Islet of Langerhans (tissue), 1 donor: ENCODE measurements at regions not wholly inside any gene's neighbourhood (a gene's known extent, or its start where the extent isn't known, plus 50 kb on each side); places are given as distances from the start of the nearest gene placed in this dataset.

Experiments used
- FAIRE-seq: peaks from one replicate; lab custom pipeline; 2011; peaks lifted over from hg19 to GRCh38; lab: Jason Lieb, UNC

DNA sequence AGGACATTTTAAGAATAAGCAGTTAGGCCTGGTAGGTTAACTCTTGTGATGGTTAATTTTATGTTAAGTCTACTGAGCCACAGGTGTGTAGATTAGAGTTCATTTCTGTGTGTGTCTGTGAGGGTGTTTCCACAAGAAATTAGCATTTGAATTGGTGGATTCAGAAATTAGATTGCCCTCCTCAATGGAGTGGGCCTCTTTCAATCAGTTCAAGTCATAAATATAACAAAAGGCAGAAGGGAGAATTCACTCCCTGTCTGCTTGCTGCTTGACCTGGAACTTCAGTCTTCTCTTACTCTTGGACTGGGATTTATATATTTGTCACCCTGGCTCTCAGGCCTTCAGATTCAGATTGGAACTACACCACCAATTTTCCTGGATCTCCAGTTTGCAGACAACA, 55.3 kb upstream of the POM121L12 start:
- no peak for FAIRE-seq

DNA sequence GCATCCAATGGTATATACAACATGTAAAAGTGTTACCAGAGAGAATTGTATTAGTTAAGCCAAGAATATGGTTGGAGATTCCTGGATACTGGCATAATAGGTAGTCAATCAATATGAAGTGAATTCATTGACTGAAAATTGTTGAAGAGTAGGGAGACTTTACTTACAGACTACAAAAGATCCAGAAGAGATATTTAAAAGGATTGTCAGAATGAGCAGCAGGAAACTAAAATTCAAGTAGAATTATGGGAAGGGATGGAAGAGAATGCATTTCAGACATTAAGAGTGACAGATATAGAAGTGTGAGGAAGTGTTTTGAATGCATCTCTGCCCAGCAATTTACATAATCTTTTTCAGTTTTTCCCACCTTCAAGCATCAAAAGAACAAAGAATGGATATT, 62.3 kb upstream of the POM121L12 start:
- no peak for FAIRE-seq

DNA sequence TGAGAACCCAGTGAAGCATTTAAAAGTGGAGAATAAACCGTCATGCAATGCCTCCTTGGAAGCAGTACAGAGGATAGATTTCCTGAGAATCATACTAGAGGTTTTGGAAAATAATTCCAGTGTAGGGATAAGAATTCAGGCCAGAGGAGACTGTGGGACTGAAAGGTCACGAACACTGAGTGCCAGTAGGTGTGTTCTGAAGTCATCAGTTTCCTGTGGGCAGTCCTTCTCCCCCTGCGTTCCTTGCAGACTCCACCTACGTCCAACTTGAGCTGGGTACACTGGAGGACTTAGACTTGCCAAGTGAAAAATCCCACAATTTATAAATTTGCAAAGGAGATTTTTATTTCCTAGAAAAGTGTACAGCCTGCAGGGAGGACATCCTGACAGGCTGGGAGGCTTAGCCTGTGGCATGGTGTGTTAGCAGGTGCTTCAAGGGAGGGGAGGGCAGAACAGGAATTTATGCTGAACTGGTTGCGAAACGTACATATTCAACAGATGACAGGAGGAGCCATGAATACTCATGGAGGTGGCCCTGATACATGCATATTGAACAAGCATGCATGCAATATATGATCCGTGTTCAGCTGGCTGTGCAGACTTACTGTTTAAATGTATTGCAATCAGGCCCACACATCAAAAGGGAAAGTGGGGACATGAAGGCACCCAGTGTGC, 72.9 kb upstream of the POM121L12 start:
- no peak for FAIRE-seq

DNA sequence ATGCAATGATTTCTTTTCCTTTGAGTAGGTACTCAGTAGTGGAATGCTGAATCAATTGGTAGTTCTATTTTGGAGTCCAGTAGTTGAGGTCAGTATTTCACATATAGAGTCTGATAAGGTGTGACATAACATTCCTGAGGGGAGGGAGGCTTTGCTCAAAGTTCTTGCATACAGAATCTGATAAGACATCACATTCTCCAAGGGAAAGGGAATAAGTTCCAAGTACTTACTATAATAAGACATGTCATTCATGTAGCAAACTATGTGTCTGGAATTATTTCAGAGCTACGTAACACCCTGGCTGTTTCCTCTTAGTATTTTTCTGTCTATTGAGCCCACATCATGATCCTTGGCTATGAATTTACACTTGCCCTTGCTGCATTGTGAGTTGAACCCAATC, 74.3 kb upstream of the POM121L12 start:
- FAIRE-seq, result no peak

DNA sequence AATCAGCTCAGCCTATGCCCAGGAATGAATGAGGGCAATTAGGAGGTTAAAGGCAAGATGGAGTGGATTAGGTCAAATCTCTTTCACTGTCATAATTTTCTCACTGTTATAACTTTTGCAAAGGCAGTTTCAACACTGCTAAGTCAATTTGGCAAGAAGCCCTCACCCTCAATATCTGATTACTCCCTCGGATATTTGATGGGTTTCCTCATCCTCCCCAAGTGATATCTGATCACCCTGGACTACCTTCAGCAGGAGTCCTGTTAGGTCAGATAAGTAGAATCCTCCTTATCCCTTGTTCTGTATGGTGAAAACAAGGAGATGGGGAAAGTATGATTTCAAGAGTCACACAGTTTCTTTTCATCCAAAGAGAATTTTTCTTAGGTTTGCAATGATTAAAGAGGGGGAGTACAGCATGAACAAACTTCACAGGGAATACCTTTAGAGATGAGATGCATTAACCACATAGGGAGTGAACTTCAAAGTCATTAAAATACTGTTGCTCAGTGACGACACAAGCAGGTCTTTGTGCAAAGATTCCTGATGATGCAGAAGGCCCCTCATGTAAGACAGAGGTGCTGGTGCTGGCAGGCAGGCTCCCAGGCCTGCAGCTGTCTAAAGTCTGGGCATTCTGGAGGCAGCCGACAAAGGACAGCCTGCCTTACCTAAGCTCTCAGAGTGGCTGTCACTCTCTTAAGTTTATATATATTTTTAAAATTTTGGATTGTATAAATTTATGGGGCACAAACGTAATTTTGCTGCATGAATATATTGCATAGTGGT, 75.4 kb upstream of the POM121L12 start:
- no peak for FAIRE-seq

DNA sequence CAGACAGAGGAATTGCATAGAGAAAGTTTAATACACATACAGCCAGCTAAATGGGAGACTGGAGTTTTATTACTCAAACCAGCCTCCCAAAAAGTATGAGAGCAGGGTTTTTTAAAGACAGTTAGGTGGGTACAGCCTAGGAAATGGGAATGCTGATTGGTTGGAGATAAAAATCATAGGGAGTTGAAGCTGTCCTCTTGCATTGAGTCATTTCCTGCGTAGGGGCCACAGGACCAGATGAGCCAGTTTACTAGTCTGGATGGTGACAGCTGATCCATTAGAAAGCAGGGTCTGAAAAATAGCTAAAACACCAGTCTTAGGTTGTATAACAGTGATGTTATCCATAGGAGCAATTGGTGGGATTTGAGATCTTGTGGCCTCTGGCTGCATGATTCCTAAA, 76.1 kb upstream of the POM121L12 start:
- FAIRE-seq, result no peak

DNA sequence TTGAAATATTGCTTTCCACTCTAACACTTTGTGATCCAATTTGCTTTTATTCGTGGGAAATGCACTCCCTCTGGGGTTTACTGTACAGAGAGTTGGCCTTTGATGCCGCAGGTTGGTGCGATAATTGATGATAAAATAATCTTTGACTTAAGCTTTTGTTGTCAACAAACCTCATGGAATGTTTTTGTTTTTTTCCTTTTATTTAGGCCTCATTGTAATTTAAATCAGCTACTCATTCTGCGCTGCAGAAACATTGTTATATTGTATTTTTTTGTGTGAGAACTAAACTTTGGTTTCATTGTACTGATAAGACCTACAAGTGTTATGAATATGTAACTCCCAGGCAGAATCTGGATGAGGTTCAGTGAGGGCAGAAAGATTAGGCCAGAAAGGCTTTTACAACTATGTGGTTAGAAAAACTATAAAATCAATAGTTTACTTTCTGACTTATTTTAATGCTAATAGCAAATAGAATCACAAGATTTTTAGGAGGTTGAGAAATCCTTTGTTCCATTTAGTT, 76.8 kb upstream of the POM121L12 start:
- FAIRE-seq, result no peak

DNA sequence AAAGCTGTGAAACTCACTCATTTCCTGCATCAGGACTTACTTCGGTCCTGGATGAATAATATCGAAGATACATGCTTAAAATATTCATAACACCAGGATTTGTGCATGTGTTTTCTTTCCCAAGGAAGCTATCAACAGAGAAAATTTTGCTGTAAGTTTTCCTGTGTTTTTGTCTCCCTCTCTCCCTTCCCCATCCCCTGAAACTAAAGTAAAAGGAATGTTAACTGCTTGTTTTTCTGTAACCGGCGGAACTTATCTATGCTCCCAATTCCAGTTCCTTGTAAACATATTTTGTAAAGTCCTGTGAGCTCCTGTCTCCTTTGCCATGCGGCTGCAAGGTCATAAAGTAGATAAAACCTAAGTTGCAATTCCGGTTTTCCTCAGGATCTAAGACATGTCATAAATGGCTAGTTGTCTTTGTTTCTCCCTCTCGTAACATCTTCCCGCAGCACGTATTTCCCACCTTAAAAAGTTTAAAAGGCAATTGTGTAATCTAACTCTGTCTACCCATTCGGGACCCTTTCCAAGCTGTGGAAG, 79.0 kb upstream of the POM121L12 start:
- FAIRE-seq, result no peak

DNA sequence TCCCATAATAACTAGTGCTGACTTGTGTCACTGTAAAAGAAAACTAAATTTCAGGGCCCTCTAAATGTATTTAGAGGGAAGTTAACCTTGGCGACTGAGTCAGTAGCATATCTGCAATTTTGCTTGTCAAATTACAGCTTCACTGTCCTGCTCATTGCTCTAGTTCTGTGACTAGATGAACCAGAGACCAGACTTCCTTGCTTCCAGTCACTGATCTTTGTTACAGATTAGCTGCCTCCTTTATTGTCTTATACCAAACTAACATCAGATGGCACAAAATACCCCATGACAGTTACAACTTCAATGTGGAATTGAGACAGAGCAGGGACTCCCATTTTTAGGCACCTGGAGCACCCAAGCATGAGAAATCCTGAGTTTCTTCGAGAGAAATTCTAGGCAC, 79.9 kb upstream of the POM121L12 start:
- no peak for FAIRE-seq

DNA sequence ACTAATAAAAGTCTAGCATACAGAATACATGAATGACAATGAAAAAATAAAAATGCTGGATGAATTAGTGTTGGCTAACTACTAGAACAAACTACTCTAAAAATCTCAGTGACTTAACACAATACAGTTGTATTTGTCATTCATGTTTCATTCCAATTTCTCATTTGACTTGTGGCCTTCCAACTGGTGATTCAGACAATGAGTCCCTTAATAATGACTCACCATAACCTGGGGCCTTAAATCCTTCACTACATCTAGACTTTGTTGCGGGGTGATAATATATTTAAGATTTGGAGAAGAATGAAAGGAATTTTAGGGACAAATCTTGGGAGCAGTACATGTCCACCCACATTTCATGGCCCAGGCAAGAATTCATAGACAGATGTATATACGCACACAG, 90.5 kb upstream of the POM121L12 start:
- FAIRE-seq, result no peak

DNA sequence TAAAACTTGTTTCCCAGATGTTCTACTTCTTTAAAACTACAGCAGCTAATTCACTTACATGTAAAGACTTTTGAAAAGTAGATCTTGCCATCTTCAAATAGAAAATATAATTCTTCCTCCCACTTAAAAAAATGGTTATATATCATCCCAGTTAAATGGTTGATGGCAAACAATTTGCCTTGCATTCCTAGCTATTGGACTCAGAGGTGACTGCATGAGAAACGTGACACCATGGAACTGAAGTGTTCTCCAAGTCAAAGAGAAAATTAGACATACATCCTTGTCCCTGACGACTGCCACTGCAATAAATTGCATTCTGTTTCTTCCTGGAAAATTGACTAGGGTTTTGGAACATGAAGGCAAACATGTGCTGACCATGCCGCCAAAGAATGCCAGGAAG, 95.0 kb upstream of the POM121L12 start:
- no peak for FAIRE-seq

DNA sequence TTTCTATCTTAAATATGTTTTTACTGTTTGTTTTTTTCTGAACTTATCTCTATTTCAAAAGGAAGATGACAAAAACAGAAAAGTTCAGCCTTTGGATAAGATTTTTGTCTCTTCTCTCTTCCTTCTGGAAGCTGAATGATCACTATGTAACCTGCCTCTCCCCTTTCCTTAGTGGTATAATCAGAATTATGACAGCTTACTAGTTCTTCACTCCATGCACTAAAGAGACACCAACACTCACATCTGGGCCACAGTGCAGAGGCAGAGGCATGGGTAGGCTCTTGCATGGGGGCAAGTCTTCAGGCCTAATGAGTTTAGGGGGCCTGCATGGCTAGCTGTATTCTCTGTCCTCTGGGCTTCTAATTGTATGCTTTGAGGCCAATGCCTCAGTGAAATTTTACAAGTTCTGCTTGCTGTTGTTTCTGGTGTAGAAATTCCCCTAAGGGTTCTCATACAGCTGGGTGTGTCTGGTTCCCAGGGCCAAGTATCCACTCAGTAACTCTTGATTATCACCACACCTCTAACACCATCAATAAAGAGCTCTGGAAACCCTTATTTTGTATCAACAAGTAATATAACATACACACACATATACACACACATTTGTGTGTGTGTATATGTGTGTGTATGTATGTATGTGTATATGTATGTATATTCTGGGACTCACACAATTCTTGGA, 96.8 kb upstream of the POM121L12 start:
- no peak for FAIRE-seq

DNA sequence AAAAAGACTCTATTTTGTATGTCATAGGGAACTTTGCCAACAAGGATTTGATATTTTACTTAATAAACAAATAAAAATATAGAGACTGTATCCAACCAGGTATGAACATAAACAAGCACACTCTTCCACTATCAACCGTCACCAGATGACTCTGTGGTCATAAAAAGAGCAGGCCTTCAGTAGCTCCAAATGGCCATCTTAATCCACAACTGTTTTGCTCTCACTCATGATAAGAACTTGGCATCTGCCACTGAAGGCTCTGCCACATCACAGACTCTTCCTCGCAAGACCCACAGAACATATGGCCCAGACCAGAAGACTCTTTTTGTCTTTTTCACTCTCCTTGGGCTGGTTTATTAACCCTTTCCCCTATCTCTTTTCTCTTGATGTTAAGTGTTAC, 98.7 kb upstream of the POM121L12 start:
- no peak for FAIRE-seq

DNA sequence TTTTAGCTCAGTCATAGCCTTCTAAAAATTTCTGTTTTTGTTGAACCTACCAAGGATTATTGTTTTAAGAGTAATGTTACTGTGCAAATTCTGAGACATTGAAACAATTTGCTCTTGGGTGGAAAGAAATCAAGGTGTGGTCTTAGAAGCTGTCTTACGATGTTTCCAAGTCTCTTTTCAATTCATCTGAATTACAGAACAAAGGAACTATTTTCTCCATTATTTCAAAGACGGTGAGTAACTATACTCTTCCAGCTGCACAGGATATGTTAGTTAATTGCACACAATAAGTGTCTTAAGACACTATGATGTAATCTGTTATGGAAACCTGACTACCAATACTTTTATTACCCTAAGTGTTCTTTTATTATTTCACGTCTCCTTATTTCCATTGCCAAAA, 106.8 kb upstream of the POM121L12 start:
- FAIRE-seq, result no peak

DNA sequence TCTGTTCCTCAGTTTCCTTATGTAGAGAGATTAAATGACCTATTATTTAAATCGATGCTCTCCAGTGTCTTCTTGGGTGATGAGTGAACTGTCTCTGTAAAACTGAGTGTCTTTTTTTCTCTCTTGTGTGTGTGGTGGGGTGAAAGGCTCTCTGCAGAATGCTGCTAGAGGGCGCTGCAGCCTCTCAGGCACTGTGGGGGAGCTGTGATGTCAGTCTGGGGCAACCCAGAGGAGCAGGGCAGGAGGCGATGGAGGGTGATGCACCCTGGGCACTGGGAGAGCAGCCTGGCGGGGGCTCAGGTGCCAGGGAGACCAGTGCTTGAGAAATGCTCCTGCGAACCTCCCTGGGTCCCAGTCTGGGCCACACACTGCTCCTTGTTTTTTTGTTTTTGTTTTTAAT, 110.1 kb upstream of the POM121L12 start:
- FAIRE-seq, result no peak

DNA sequence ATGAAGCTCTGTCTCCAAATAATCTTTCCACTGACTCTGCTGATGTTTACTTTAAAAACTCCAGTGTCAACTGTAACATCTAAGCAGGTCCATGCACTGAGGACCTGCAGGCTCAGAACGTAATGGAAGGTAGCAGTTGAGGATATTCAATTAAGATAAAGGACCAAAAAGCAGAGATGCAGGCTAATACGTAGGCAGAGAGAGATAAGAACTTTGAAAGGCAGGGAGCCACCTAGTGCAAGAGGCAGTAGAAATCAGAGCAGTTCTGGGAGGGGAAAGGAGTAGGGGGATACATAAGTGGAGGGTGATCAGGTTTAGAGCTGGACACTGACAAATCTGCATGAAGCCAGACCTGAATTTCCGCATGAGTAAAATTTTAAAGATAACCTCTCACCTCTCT, 114.5 kb upstream of the POM121L12 start:
- FAIRE-seq, result no peak

DNA sequence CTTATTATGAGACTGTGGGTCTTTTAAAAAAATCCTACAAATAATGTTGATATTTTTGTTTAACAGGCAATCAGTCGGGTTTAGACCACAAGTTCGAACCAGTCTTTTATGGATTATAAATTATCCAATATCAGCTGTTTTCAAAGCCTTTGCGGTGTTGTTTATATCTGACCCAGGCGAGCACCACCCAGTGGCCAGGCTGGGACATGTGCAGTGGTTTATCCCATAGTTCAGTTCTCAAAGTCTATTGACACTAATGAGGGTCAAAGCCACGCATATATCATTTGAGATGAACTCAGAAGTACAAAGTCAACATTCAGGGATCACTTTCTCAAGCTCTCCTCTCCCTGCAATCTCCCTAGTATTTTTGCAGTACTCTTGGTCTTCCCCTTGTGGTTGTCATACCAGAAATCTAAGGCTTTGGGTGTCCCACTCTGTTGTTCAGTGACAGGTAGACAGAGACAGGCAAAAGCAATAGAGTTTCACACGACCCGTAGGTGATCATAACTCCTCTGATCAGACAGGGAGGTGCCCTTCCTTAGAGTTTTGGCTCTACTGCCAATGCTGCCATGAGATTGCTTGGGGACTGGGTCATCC, 117.4 kb upstream of the POM121L12 start:
- FAIRE-seq, result no peak

DNA sequence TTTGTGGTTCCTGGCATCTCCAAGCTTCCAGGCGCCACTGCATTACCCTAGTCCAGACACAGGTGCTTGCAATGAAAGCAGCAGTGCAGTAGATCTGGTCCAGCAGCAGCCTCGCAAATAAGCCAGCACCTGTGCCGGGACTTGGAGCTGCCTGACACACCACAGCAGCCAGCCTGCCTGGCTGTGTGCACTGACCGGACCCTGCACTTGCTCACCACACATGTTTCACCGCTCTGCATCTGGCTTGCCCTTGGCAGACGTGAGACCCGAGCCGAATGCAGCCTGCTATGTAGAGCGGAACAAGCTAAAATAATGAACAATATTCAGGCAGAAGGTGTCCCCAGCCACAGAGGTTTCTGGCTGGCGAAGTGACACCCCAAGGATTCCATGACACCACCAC, 123.6 kb upstream of the POM121L12 start:
- no peak for FAIRE-seq

DNA sequence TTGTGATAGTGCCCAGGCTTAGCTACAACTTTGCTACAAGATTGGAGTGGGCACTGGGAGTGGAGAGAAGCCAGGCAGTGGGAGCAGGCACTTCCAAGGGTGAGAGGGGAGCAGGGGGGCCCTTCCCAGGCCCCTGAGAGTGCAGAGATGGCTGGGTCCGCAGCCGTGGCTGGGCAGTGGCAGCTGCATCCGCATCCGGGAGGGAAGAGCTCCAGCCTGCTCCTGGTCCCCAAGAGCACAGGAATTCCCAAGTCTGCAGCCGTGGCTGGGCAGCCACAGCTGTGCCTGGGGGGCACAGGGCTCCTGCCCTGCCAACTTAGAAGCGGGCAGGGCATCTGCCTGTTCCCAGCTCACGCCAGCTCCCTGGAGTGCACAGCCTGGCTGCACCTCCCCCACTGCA, 124.1 kb upstream of the POM121L12 start:
- no peak for FAIRE-seq

DNA sequence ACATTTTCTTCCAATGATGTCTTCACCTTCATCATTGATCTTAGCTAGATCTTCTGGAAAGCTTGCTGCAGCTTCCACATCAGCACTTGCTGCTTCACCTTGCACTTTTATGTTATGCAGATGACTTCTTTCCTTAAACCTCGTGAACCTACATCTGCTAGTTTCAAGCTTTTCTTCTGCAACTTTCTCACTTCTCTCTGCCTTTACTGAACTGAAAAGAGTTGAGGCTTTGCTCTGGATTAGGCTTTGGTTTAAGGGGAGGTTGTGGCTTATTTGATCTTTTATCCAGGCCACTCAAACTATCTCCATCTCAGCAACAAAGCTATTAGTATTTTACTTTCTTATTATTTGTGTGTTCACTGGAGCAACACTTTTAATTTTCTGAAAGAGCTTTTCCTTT, 125.5 kb upstream of the POM121L12 start:
- FAIRE-seq, result no peak

DNA sequence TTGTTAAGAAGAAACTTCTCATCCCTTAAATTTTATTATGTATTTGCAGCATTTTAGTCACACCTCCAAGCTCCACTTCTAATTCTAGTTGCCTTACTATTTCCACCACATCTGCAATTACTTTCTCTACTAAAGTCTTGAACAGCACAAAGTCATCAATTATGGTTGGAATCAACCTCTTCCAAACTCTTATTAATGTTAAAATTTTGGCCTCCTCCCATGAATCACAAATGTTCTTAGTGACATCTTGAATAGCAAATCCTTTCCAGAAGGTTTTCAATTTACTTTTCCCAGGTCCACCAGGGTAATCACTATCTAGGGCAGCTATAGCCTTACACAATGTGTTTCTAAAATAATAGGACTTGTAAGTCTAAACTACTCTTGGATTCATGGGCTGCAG, 126.3 kb upstream of the POM121L12 start:
- FAIRE-seq, result no peak

DNA sequence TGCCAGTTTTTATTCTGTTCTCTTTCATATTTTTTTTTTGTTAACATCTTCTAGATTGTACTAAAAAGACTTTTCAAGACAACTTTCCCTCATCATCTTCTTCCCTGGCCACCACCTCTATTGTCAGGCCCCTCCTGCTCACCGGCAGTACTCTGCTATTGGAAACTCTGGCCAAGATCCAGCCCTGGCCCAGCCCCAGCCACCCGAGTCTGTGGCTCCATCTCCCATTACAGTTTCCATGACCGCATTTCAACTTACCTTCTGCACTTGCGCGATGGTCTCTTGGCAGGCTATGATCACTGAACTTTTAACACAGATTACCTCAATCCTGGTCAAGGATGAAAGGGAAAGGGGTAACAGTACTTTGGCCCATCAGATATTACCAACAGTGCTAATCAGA, 137.7 kb upstream of the POM121L12 start:
- no peak for FAIRE-seq

DNA sequence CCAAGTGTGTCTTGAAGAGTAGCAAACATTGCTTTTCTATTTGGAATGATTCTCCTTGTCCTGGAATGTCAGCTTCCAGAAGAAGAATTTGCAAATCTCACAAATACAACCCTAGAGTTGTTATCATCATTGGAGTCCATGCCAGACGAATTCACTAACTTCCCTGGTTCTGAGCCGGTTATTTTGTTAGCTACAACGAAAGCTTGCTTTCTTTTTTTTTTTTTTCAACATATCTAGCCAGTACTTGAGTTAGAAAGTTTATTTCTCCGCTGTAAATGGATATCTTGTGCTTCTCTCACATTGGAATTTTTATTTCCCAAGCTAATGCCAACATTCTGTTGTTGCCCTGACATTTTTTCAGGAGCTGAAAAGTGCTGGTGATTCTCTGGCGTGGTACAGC, 138.1 kb upstream of the POM121L12 start:
- no peak for FAIRE-seq
